ENCODE measurements at regions not wholly inside any gene's neighbourhood (a gene's known extent, or its start where the extent isn't known, plus 50 kb on each side); places are given as distances from the start of the nearest gene placed in this dataset.

DNA sequence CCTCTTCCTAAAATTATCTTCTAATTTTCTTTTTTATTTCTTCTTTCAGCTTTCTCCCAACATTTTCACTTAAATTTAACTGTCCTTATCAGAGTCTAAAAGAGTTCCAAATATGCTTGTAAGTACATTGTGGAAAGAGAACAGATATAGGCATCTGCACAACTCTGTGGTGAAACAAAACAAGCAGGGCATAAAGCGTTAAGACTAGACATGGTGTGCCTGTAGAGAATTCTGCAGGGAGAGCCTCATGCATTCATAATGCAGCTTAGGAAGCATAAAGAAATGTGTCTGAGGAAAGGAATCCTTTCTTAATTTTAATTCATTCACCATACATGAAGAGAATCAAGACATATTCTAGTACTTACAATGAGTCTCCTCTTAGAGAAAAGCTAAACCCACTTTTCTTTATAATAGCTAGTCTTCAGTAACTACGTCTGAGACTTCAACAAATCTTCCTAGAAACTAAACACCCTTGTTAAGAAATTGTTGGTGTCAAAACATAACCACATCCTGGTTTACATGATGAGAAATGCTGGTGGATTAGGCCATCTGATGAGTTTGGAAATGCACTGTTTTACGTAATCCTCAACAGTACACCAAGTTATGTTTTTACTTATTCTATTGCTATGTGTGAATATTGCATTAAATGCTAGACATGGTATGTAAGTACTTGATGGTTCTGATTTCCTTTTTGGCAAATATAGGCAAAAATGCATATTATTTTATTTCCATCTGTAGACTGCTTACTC is 307.8 kb upstream of the GIMD1 start:
- H3K4me2 ChIP-seq: no peak overlapping the region
- peaks cover 16% of the 10 kb centered on the region; the same call in 2 of the 3 replicates for H3K9me3 Mint-ChIP-seq
- H3K4me1 Mint-ChIP-seq: no peaks in the 10 kb centered on the region
- no peak overlapping the region for H3K27ac ChIP-seq (ENCODE audit: low read depth)
- H3K36me3 ChIP-seq (ENCODE audit: insufficient read depth): no peaks in the 10 kb centered on the region
- H4K20me1 ChIP-seq (replicated peaks; ENCODE audit: insufficient read depth): no peaks in the 10 kb centered on the region
- H3K27ac Mint-ChIP-seq: no peak overlapping the region
- no peak for DNase-seq (ENCODE audit: low spot score)
- H3K27me3 ChIP-seq (ENCODE audit: insufficient read depth): no peaks in the 10 kb centered on the region
- no peak overlapping the region for H3K4me3 ChIP-seq
- H3K79me2 ChIP-seq (replicated peaks; ENCODE audit: insufficient read depth): no peaks in the 10 kb centered on the region
- no peaks in the 10 kb centered on the region for H3K27me3 Mint-ChIP-seq (ENCODE audit: insufficient read depth, low read depth, poor library complexity)
- no peaks in the 10 kb centered on the region for H3K4me1 ChIP-seq (ENCODE audit: insufficient read depth)
- H3F3A ChIP-seq (replicated peaks; ENCODE audit: low read depth): no peaks in the 10 kb centered on the region
- no peaks in the 10 kb centered on the region for H3K9me2 ChIP-seq (ENCODE audit: insufficient read depth)
- H2AFZ ChIP-seq: no peak overlapping the region
- H3K4me3 Mint-ChIP-seq: no peak overlapping the region
- no peaks in the 10 kb centered on the region for H3K36me3 Mint-ChIP-seq (ENCODE audit: low read depth)
- no peak for TF ChIP-seq POLR2AphosphoS5 (IDR thresholded peaks at IDR 0.05; ENCODE audit: low read depth)
- TF ChIP-seq EZH2phosphoT487 (IDR thresholded peaks at IDR 0.05; ENCODE audit: unreplicated experiment): no peak
- TF ChIP-seq JUNB (IDR thresholded peaks at IDR 0.05; ENCODE audit: unreplicated experiment): no peak
- no peak for TF ChIP-seq NANOG (IDR thresholded peaks at IDR 0.05; ENCODE audit: borderline replicate concordance)
- TF ChIP-seq REST (IDR thresholded peaks at IDR 0.05; ENCODE audit: unreplicated experiment): no peak
- no peak for TF ChIP-seq STAT1 (IDR thresholded peaks at IDR 0.05; ENCODE audit: unreplicated experiment)
- ATAC-seq: no peak

DNA sequence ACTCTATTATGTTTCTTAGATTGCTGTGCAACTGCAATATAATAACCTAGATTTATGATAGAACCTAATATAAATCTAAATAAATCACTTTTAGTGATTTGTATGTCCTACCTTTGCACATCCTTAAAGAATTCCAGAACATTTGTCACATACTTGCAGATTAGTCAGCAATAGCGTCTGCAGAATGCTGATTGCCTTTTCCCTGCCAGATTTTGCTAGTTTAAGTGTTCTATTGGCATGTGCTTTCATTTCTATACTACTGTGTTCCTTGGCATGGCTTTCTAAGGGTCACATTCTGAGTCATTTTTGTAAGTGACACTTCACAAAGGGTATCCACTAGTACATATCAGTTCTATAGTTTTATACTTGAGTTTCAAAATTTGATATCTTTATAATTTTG is 303.1 kb upstream of the GIMD1 start:
- Histone ChIP-seq H4K20me1 (replicated peaks; ENCODE audit: insufficient read depth) (no peaks in the 10 kb centered on the region), H3K79me2 (replicated peaks; ENCODE audit: insufficient read depth) (no peaks in the 10 kb centered on the region), H3K9me2 (ENCODE audit: insufficient read depth) (no peaks in the 10 kb centered on the region), H2AFZ (no peak overlapping the region), H3K4me1 (ENCODE audit: insufficient read depth) (no peaks in the 10 kb centered on the region), H3K36me3 (ENCODE audit: insufficient read depth) (no peaks in the 10 kb centered on the region), H3K27me3 (ENCODE audit: insufficient read depth) (no peaks in the 10 kb centered on the region), H3K4me2 (no peak overlapping the region), H3K27ac (ENCODE audit: low read depth) (no peak overlapping the region), H3F3A (replicated peaks; ENCODE audit: low read depth) (no peaks in the 10 kb centered on the region), H3K4me3 (no peak overlapping the region)
- ATAC-seq (no peak), DNase-seq (ENCODE audit: low spot score) (no peak)
- Mint-ChIP-seq H3K9me3 (peaks cover 16% of the 10 kb centered on the region; the same call in 2 of the 3 replicates), H3K4me3 (no peak overlapping the region), H3K27ac (no peak overlapping the region), H3K27me3 (ENCODE audit: insufficient read depth, low read depth, poor library complexity) (no peaks in the 10 kb centered on the region), H3K36me3 (ENCODE audit: low read depth) (no peaks in the 10 kb centered on the region), H3K4me1 (no peaks in the 10 kb centered on the region)
- TF ChIP-seq NANOG (IDR thresholded peaks at IDR 0.05; ENCODE audit: borderline replicate concordance) (no peak), POLR2AphosphoS5 (IDR thresholded peaks at IDR 0.05; ENCODE audit: low read depth) (no peak), EZH2 (IDR thresholded peaks at IDR 0.05; ENCODE audit: low read depth, unreplicated experiment) (no peak), REST (IDR thresholded peaks at IDR 0.05; ENCODE audit: unreplicated experiment) (no peak)

Data from GM23338 (cell line).